NCI-H2171 (cell line): ENCODE measurements at regions not wholly inside any gene's neighbourhood (a gene's known extent, or its start where the extent isn't known, plus 50 kb on each side); places are given as distances from the start of the nearest gene placed in this dataset.

Source experiments
- DNase-seq: peaks from one replicate; lab custom pipeline; 2025; lab: John Stamatoyannopoulos, UW

DNA sequence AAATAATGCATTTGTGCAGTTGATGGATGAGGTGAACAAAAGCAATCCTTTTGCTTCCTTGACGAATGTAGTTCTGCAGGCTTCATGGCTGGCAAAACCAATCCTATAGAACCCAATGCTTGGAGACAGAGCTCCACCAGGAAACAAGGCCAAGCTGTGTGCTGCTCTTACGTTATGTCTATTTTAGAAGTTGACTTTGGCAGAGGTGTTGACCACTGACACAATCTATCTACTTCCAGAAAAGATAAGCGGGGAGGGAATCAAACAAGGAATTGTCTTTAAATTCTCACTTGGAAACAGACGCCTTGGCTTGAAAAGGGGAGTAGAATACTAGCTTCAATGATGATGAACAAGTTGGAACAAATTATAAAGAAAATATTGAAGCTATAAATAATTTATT, 211.2 kb downstream of the SETD4 start:
- DNase-seq, result no peak

DNA sequence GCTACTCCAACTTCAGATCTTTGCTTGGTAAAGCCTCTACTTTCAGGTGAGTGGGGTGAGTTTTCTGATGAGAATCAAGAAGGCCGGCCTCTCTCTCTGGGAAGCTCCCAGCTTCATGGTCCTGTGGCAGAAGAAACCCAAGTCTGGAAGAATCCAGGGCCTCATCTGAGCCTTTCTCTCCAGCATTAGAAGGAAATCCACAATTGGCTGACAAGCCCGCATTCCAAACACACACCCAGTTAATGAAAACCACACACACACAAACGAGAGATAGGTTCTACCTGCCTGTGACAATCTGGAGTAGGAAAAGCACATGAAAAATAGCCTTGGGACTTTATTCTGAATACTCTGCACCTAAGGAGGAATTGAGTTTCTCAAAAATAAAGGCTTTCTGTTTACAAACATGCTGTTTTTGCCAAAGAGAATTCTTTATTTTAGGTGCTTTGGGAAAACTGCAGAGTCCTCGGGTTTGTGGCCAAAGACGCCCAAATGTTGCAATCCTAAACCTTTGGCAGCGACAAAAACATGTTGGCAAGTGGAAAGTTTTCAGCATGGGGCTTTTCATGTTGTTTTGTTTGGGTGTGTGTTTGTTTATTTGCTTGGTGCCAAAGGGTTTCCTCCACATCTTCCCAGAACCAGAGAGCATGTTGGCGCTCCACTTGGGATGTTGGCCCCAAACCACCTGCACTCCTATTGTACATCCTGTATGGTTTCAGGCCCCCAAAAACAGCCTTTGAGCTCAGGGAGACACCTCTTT, 216.2 kb downstream of the SETD4 start:
- no peak for DNase-seq

GRCh38 chr21:35840949-35841348, 219.4 kb downstream of the SETD4 start:
- no peak for DNase-seq

- peak; percentile 16 for DNase-seq
Measured at GRCh38 chr21:35840197-35840799, 220.0 kb downstream of the SETD4 start.

DNA sequence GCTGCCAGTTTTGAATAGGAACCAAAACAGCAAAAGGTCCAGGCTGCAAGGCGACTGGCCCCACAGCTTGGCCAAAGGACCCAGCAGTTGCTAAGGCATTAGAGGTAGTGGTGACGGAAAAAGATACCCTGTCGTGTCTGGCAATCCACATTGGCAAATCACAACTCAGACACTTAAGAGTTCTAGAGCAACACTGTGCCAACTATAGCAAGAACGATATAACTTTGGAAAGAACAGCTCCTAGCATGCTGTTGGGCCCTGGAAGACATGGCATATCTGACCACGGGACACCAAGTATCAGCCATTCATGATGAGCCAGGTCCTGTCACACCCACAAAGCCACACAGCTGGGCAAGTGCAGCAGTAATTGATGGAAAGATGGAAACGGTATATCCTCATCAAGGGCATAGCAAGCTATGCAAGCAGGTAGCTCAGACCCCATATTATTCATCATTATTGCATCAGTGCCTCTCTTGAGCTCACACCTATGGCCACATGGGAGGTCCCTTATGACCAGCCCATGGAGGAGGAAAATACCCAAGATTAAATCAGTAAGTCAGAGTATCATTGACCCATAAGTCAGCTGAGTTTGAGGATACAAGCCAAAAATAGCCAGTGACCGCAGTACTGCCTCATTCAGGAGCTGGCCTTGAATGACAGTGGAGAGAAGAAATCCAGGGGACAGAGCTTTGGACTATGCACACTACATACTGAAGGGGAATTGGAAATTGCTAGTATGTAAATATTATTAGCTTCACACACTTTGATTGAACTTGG, 221.2 kb downstream of the SETD4 start:
- DNase-seq, result no peak

- DNase-seq, result no peak
Measured at GRCh38 chr21:35838350-35838749, 222.0 kb downstream of the SETD4 start.

DNA sequence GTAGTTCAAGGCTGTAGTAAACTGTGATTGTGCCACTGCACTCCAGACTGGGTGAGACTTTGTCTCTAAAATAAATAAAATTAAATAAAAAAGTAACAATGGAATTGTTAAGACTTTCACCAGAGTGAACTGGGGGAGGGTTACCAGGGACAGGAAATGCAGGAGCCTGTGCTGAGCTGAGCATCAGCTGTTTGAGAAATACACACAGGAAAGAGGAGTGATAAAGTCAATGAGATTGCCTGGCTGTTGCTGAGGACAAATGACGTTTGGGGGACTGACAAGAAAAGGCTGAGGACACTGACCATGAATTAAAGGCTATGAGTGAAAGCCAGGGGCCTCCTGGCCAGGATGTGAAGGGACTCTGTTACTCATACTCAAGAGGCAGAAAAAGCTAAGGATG, 226.3 kb downstream of the SETD4 start:
- DNase-seq, result no peak

- no peak for DNase-seq
Measured at GRCh38 chr21:35833388-35833787, 226.9 kb downstream of the SETD4 start.

DNA sequence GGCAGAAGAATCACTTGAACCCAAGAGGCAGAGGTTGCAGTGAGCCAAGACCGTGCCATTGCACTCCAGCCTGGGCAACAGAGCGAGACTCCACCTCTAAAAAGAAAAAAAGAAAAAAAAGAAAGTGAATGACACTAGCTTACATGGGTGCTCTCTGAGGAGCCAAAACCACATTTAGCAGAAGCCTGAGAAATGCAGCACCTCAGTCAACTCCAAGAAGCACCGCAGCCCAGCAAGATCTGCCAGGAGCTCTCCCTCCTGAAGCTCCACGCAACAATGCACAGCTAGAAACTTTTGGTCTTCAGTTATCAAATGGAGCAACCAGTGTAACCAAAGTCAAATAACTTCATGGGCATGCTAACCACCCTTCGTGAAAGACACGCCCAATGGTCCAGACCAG, 229.1 kb downstream of the SETD4 start:
- DNase-seq, result no peak

DNA sequence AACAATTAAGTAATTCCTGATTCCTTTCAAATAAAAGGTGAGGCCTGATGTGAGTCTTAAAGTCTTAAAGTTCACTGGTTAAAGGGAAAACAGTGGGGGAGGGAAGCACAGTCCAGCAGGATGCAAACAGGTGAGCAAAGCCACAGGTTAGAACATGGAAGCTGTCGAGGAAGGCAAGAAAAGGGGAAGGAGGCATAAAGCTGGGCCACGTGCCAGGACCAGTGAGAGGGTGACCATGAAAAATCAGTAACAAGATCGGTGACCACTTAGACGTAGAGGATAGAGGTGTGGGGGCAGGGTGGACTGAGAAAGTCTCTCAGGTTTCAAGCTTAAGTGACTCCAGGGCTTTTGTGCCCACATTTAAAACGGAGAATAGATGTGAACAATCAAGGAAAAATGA, 231.3 kb downstream of the SETD4 start:
- DNase-seq, result no peak

DNA sequence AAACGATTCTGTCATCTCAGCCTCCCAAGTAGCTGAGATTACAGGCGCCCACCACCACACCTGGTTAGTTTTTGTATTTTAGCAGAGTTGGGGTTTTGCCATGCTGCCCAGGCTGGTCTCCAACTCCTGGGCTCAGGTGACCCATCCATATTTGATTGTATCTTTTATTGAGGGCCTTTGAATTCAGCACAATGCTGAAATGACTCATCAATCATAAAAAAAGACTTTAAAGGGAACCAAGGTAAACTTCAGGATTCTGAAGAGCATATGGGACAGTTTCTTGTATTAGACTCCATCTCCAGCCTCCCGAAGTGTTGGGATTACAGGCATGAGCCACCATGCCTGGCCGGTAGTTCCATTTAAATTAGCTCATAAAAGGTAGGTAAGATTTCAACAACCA, 232.2 kb downstream of the SETD4 start:
- DNase-seq, result no peak

- no peak for DNase-seq
Measured at GRCh38 chr21:35827004-35827403, 233.3 kb downstream of the SETD4 start.

GRCh38 chr21:35825370-35826353, 234.7 kb downstream of the SETD4 start:
- no peak for DNase-seq

- DNase-seq, result no peak
Measured at GRCh38 chr21:35824136-35824535, 236.2 kb downstream of the SETD4 start.

DNA sequence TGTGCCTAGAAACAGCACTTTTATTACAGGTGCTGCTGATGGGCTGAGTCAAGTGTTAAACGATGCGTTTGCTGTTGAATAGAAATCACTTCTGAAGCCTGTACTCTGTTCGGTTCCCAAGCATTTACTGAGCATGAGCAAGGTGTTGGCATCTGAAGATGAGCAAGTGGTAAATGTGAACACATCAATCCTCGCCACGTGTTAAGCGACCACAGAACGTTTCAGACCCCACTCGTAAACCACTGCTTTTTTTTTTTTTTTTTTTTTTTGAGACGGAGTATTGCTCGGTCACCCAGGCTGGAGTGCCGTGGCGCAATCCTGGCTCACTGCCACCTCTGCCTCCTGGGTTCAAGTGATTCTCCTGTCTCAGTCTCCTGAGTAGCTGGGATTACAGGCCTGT, 241.2 kb downstream of the SETD4 start:
- DNase-seq, result no peak

- DNase-seq, result no peak
Measured at GRCh38 chr21:35818597-35818996, 241.7 kb downstream of the SETD4 start.

DNA sequence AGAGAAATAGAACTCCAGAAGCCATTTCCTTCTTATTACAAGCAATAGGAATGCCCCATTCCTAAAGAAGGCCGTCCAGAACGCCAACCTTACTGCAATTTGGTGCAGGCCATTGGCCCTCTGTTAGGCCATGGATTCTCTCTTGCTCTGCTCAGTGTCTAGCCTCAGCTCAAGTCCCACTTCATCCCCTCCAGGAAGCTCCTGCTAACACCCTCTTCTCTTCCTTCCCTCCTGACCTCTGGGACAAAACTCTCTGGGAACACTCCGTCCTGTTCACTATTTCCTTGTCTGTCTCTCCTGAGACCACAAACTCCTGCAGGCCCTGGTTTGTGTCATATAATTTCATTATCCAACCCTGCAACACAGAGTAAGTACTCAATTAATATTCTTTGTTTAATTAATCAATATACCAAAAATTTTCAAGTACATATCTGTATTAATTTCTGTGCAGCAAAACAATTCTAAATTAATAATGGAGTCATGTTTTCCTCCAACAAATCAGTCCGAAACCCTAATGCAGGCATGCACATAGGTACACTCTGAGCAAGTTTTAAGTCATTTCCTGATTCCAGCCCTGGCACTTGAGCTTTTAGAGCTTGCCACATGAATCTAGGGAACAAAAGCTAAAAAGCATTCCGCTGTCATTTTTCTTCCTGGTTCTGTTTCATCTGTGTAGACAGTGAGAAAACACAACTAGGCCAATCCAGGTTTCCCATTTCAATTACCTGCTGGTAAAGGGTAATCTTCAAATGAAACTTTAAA, 245.3 kb downstream of the SETD4 start:
- DNase-seq, result no peak

DNA sequence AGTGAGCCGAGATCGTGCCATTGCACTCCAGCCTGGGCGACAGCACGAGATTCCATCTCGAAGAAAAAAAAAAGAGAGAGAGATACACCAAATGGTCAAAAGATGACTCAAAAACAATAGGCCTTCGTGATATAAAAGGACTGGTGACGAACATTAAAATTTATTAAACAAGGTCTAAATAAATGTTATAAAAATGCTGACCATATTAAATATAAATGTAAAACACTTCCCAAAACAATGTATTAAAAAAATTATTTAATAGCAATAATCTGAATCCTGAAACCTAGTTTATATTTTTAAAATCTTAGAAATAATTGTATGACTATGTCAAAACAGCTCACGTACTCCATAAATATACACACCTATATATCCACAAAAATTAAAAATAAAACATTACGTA, 247.6 kb downstream of the SETD4 start:
- no peak for DNase-seq

DNA sequence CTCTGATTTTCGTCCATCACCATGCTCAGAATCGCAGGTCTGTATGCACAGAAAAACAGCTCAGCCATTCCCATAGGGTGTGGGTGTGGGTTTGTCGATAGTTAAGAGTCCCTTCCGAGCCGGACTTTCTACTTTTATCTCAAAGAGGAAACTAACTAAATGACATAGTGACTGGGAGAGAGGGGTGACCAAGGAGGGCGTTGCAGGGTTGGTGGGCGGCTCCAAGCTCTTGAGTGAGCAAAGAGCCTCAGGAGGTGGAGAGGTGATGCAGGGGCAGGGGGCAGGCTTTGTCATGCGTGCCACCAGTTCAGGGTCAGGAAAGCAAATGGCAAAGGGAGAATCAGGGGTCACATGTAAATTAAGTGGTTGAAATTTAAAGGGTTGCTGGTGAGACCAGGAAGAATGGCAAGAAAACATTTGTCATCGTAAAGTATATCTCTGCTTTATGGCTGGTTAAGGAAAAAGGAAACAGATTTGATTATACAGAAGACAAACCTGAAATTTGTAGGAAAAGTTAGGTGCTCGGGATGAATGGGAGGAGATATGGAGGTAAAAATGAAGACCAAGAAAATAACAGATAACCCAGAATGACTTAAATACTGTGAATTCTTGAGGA, 249.0 kb downstream of the SETD4 start:
- no peak for DNase-seq

- no peak for DNase-seq
Measured at GRCh38 chr21:35810431-35810970, 249.8 kb downstream of the SETD4 start.
